ENCODE measurements at regions not wholly inside any gene's neighbourhood (a gene's known extent, or its start where the extent isn't known, plus 50 kb on each side); places are given as distances from the start of the nearest gene placed in this dataset.

DNA sequence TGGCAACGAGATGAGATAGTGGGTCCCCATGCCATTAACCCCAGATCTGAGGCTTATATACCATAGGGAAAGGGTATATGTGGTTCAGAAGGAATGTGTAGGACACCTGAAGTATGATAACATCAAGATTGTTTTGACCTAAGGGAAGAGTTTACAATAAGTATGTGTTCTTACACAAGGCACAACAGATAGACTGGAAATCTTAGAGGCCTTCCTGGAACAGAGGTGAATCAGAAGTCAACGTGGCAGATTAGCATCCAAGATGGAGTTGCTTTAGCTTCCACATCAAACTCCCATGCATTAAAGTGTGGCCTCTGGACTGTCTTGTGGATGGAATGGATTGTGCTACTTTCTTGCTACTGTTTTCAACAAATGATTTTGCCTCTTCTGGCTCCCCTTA lies 116.6 kb upstream of the NT5C1B start:
- H3K4me1 ChIP-seq = no peaks in the 10 kb centered on the region
- DNase-seq (ENCODE audit: low spot score in 2 of 2) = no peak
- H3K9me3 ChIP-seq = no peaks in the 10 kb centered on the region
- WGBS = 89% methylated on average over 2 of the region's 2 CpGs
- TF ChIP-seq EP300 (IDR thresholded peaks at IDR 0.05) (no peak), POLR2AphosphoS5 (IDR thresholded peaks at IDR 0.05) (no peak), POLR2A (IDR thresholded peaks at IDR 0.05) (no peak)
- TF ChIP-seq, protein P1, sequence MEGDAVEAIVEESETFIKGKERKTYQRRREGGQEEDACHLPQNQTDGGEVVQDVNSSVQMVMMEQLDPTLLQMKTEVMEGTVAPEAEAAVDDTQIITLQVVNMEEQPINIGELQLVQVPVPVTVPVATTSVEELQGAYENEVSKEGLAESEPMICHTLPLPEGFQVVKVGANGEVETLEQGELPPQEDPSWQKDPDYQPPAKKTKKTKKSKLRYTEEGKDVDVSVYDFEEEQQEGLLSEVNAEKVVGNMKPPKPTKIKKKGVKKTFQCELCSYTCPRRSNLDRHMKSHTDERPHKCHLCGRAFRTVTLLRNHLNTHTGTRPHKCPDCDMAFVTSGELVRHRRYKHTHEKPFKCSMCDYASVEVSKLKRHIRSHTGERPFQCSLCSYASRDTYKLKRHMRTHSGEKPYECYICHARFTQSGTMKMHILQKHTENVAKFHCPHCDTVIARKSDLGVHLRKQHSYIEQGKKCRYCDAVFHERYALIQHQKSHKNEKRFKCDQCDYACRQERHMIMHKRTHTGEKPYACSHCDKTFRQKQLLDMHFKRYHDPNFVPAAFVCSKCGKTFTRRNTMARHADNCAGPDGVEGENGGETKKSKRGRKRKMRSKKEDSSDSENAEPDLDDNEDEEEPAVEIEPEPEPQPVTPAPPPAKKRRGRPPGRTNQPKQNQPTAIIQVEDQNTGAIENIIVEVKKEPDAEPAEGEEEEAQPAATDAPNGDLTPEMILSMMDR (IDR thresholded peaks at IDR 0.05) = no peak
- no peaks in the 10 kb centered on the region for H3K27me3 ChIP-seq
- no peak overlapping the region for H3K4me3 ChIP-seq
- H3K27ac ChIP-seq = no peak overlapping the region
- H3K36me3 ChIP-seq = no peaks in the 10 kb centered on the region

DNA sequence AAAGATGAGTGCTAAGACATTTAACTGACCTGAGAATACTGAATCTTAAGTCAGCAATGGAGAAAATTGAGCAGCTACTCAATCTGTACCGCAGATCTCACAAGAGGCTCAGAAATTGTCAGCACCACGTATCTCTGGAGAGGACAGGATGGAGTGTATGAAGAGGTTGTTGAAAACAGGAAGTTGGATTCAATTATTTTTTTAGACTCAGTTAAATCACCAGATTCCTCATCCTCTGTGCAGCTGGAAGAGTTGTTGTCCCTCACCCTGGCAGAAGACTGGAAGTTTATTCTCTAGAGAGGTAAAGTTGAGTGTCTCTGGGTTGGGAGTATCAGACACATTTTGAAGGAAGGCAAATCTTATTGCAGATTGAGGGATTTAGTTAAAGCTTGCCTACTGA lies 114.9 kb upstream of the NT5C1B start:
- 77% methylated on average over 2 of the region's 2 CpGs for WGBS
- no peak for DNase-seq (ENCODE audit: low spot score in 2 of 2)
- Histone ChIP-seq H3K27me3 (no peaks in the 10 kb centered on the region), H3K27ac (no peak overlapping the region), H3K4me1 (no peaks in the 10 kb centered on the region), H3K9me3 (no peaks in the 10 kb centered on the region), H3K4me3 (no peak overlapping the region), H3K36me3 (no peaks in the 10 kb centered on the region)
- no peak for TF ChIP-seq POLR2A (IDR thresholded peaks at IDR 0.05)
- TF ChIP-seq, protein P1 (IDR thresholded peaks at IDR 0.05) = no peak
- no peak for TF ChIP-seq POLR2AphosphoS5 (IDR thresholded peaks at IDR 0.05)
- TF ChIP-seq EP300 (IDR thresholded peaks at IDR 0.05) = no peak

DNA sequence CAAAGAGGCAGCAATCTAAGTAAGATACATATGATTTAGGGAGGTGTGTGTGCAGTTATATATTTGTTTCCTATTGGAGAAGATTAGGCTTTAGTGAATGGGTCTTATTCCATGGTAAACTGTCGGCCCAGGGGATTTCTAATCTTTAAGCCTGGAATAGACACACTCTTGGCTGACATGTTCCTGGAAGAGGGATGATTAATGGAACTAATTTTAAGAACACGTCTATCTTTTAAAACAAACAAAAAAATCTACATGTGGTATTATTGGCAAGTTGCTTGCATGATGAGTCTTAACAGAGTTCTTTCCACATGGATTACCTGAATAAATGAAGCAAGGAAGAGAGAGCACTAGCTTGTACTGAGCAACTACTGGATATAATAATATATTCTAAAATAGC lies 114.2 kb upstream of the NT5C1B start:
- Histone ChIP-seq H3K36me3 (no peaks in the 10 kb centered on the region), H3K9me3 (no peaks in the 10 kb centered on the region), H3K27me3 (no peaks in the 10 kb centered on the region), H3K4me1 (no peaks in the 10 kb centered on the region), H3K27ac (no peak overlapping the region), H3K4me3 (no peak overlapping the region)
- no peak for DNase-seq (ENCODE audit: low spot score in 2 of 2)
- TF ChIP-seq POLR2A (IDR thresholded peaks at IDR 0.05) (no peak), EP300 (IDR thresholded peaks at IDR 0.05) (no peak), POLR2AphosphoS5 (IDR thresholded peaks at IDR 0.05) (no peak)
- TF ChIP-seq, protein P1 (IDR thresholded peaks at IDR 0.05) = no peak
- 53% methylated on average over 2 of the region's 2 CpGs for WGBS

DNA sequence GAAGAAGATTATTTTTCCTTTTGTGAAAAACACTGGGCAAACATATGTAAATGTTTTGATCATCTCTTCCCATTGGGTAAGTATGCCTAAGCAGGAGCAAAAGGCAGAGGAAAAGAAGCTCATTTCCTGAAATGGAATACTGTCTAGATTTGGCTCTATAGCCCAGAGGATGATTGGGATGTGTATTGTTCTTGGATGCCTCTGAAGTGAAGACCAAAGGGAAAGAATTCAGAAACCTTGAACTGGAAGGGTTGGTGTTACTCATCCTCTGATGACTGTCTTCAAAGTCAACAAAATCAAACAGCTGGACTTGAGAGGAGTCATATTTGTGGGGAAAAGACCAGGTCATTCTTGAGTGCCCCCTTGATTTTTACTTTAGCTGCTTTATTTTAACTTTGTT lies 112.6 kb upstream of the NT5C1B start:
- H3K36me3 ChIP-seq = no peaks in the 10 kb centered on the region
- H3K27me3 ChIP-seq = no peaks in the 10 kb centered on the region
- H3K27ac ChIP-seq = no peak overlapping the region
- DNase-seq (ENCODE audit: low spot score in 2 of 2) = no peak
- H3K4me3 ChIP-seq = no peak overlapping the region
- TF ChIP-seq POLR2A (IDR thresholded peaks at IDR 0.05) (no peak), POLR2AphosphoS5 (IDR thresholded peaks at IDR 0.05) (no peak), EP300 (IDR thresholded peaks at IDR 0.05) (no peak)
- TF ChIP-seq, protein P1 (IDR thresholded peaks at IDR 0.05) = no peak
- H3K9me3 ChIP-seq = no peaks in the 10 kb centered on the region
- no peaks in the 10 kb centered on the region for H3K4me1 ChIP-seq

DNA sequence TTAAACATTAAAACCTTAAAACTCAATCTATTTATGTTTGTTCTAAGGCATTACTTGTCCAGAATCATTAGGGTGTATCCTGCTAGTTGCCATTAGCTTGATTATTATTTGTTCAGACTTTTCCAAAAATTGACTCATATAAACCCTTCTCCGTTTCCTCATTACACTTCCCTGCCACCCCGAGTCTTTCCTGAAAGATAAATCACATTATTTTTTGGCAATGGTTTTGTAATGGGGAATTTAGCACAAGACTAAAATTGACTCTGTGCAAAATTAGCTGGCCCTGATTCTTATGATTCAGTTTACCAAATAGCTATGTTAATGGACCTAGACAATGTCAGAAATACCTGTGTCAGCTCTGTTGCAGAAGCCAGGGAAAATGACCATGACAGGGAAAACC lies 112.2 kb upstream of the NT5C1B start:
- Histone ChIP-seq H3K27ac (no peak overlapping the region), H3K4me1 (no peaks in the 10 kb centered on the region), H3K36me3 (no peaks in the 10 kb centered on the region), H3K4me3 (no peak overlapping the region), H3K9me3 (no peaks in the 10 kb centered on the region), H3K27me3 (no peaks in the 10 kb centered on the region)
- TF ChIP-seq, protein P1 (IDR thresholded peaks at IDR 0.05) = no peak
- TF ChIP-seq EP300 (IDR thresholded peaks at IDR 0.05) = no peak
- WGBS = 24% methylated on average over 2 of the region's 2 CpGs
- DNase-seq (ENCODE audit: low spot score in 2 of 2) = no peak

Measured in suprapubic skin (tissue), 4 donors.